Activated CD8-positive, alpha-beta memory T cell treated with anti-CD3 and anti-CD28 coated beads, Interleukin-2, amount 50 U/mL, for 1 hour (primary cell): ENCODE measurements at regions not wholly inside any gene's neighbourhood (a gene's known extent, or its start where the extent isn't known, plus 50 kb on each side); places are given as distances from the start of the nearest gene placed in this dataset.

Experiments used
- DNase-seq: peaks from one replicate; pipeline ENCODE4 v3.0.0-alpha.2; 2020; ENCODE audit errors: extremely low read depth

GRCh38 chr14:38517426-38517825, 261.5 kb upstream of the CLEC14A start:
- DNase-seq = no peak

GRCh38 chr14:38512236-38512635, 256.3 kb upstream of the CLEC14A start:
- no peak for DNase-seq

DNA sequence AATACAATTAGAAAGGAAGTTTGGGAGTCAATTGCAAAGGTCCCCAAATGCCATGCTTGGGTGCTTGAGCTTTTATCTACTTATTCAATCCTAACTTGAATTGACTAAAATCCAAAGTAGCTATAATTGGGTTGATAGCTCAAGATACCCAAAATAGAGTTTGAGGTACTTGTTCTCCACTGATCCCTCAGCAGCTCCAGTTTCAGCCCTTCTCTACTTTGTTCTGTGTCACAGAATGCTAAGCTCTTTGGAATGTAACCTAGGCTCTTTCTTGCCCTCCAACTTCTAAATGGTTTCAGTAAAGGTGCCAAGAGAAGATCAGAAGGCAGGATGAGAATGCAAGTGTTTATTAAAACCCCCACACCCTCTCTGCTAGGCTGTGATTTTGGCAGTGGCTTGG, 251.4 kb upstream of the CLEC14A start:
- DNase-seq = no peak

DNA sequence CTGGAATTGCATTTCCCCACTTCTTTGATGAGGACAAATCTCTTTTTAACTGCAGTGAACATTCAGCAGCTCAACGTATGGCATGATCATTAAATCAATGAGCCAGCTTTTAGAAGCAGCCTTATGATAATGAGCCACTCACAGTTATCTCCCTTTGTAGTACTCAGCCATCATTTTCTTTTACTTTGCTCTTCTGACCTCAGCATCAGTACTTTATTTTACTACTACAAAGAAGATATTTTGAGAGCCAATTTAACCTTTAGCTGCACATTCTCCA, 250.0 kb upstream of the CLEC14A start:
- no peak for DNase-seq

GRCh38 chr14:38505221-38505972, 249.5 kb upstream of the CLEC14A start:
- no peak for DNase-seq

- DNase-seq = no peak
Measured at GRCh38 chr14:38504175-38504574, 248.3 kb upstream of the CLEC14A start.

DNA sequence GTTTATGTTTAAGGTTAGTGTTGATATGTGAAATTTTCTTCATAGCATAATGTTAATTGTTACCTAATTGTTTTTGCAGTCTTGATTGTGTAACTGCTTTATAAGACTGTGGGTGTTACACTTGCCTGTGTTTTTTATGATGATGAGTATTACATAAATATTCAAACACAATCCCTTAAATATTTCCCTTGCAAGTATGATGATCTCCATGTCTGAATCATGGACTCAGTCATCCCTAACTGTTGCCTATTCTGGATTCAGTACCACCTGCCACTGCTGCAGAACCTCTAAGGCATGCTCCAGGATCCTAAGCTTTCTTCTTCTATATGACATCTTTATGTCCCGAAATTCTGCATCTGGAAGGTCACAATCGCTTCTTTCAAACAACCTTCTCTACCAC, 246.3 kb upstream of the CLEC14A start:
- no peak for DNase-seq

DNA sequence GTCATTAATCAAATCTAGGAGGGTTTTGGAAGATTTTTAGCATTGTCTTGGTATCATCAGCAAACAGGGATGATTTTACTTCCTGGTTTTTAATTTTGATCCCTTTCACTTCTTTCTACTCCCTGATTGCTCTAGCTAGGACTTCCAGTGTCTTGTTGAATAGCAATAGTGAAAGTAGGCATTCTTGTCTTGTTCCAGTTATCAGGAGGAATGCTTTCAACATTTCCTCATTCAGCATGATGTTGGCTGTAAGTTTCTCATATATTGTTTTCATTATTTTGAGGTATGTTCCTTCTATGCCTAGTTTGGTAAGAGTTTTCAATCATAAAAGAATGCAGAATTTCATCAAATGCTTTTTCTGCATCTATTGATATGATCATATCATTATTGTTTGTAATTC, 244.2 kb upstream of the CLEC14A start:
- DNase-seq = no peak

- DNase-seq = no peak
Measured at GRCh38 chr14:38496092-38496491, 240.2 kb upstream of the CLEC14A start.

DNA sequence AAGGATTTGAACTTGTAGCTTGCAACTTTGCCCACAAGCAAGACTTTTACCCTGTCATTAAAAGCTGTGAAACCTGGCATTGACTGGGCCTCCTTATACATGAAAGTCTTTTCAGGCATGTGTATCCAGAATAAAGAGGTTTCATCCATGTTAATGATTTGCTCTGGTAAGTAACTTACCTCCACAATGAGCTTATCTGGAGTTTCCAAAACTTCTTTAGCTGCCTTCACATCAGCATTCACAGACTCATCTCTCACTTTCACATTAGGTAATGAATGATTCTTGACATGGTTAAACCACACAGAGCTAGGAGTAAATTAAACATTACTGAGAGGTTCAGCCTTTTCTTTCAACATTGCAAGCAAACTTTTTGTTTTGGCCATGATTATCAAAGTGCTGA, 234.4 kb upstream of the CLEC14A start:
- DNase-seq = no peak

GRCh38 chr14:38485026-38485425, 229.1 kb upstream of the CLEC14A start:
- no peak for DNase-seq

DNA sequence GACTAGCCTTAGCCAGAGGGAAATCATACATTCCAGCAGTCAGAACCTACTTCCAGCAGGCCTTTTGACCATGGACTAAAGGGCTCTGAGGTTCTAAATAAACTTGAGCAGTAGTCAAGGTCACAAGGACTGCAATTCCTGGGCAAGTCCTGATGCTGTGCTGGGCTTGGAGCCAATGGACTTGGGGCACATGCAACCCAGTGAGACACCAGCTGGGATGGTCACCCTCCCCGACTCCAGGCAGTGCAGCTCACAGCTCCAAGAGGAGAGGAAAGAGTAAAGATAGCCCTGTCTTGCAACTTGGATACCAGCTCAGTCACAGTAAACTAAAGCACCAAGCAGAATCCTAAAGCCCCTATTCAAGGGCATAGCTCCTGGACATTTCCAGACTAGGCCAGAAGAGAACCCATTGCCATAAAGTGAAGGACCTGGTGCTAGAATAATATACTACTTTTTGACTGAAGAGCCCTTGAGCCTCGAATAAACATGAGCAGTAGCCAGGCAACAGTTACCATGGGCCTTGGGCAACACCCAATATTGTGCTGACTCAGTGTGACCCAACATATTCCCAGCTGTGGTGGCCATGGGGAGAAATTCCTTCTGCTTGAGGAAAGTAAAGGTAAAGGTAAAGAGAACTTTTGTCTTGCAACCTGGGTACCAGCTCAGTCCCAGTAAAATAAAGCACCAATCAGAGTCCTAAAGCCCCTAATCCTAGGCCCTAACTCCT, 226.2 kb upstream of the CLEC14A start:
- no peak for DNase-seq

DNA sequence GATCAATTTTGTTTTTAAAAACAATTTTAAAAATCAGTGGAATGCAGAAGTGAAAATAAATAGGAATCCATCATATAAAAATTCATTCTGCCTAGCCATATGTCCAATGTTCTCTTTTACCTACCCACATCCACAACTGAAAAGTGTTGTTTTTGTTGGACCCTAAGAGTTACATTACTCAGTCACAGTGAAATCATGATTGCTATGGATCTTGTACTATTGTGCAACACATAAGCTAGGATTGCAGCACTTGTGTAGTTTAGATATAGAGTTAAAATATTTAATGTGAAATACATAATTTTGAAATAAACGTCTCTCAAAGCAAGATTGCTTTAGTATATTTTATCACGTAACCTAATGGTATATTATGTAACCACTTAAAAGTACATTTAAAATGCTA, 213.3 kb upstream of the CLEC14A start:
- DNase-seq = no peak

DNA sequence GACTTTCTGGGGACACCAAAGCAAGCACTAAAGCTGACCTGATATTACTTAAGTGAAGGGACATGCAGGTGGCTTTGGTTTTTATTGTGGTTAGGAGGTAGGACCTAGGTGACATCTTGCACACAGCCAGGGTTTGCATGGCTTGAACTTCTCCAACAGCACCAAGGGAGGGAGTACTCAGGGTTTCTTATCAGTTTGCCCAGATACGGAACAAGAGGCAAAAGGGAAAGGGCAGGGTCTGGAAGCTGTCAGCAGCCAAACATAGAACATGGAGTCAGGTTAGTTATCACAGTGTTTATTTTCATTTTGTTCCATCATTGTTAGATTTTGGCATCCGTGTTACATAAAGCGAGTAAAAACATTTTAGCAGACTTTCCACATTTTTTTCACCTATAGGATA, 186.3 kb upstream of the CLEC14A start:
- DNase-seq = no peak

DNA sequence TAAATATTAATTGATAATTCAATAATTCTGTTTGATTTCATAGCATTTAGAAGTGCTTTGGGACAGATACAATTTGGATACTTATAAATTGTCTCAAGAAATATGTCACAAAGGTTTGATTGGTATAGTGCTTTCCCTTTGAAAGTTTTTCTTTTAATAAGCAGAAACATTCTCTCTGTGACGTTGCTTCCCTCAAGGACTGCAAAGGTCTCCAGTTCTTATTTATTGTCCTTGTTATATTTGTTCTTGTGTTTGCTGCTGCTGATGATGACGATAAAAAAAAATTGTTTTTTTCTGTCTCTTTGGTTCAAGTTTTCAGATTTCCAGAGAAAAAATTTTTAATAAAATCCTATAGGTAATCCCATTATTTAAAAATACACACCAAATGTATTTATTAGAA, 176.3 kb upstream of the CLEC14A start:
- no peak for DNase-seq

DNA sequence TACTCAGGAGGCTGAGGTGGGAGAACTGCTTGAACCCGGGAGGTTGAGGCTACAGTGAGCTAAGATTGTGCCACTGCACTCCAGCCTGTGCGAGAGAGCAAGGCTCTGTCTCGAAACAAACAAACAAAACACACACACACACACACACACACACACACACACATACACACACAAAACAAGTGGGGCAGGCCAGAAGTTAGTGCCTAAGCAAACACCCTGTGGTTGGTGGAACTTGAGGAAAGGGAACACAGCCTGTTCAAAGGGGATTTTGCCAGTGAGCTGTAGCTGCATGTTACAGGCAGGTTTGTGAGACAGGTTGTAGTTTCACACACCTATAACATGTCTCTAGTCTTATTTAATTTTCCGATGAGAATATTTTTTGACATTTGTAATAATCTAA, 175.3 kb upstream of the CLEC14A start:
- no peak for DNase-seq

- no peak for DNase-seq
Measured at GRCh38 chr14:38430522-38430921, 174.6 kb upstream of the CLEC14A start.

DNA sequence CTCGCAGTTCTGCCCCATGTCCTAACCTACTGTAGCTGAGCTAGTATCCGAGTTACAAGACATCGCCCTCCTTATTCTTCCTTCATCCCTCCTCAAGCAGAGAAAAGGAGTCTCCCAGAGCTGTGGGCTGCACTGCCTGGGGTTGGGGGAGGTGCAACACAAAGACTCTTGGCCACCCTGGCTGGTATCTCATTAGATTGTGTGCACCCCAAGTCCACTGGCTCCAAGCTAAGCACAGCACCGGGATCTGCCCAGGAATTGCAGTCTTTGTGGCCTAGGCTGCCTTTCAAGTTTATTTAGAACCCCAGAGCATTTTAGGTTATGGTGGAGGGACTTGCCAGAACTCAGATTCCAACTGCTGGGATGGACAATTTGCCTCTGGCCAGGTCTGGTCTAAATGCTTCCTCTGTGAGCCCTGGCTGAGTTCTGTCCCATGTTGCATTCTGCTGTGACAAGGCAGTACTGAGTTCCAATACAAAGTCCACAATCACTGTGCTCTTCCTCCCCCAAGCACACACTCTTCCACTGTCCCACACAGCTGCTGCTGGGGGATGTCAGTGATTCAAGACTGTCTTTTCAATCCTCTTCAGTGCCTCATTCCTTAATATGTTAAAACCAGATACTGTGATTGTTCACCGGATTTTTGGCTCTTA, 169.6 kb upstream of the CLEC14A start:
- DNase-seq = no peak

DNA sequence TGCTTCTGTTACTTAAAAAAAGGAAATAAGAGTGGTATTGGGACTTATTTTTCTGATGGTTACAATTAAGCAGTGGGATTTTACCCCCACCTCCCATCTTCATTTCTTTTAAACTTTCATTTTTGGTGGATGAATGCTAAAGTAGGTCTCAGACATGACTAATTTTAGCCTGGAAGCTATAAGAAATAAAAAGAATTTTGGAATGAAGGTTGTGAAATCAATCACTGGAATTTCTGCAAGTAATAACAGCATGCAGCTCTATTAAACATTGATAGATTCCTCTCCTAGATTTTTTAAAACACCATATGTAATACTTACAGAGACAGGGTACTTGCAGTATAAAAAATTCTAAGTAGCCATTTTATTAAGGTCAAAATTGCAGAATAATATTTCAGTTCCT, 164.2 kb upstream of the CLEC14A start:
- no peak for DNase-seq

DNA sequence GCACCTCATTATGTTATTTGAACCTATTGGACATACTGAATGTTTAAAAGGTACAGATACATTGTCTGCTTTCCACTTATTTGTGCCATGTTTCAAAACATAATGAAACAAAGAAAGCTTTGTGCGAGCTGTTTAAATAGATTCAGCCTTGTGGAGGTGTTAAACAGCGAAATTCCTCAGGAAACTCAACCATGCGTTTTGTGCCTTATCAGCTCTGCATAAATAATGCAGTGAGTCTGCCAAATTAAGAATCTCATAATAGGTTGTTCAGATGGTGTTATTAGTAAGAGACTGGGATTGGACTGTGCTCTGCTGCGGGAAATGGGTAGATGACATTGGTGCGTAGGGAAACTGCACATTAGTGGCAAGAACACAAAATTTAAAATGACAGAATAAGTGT, 163.7 kb upstream of the CLEC14A start:
- DNase-seq = no peak

DNA sequence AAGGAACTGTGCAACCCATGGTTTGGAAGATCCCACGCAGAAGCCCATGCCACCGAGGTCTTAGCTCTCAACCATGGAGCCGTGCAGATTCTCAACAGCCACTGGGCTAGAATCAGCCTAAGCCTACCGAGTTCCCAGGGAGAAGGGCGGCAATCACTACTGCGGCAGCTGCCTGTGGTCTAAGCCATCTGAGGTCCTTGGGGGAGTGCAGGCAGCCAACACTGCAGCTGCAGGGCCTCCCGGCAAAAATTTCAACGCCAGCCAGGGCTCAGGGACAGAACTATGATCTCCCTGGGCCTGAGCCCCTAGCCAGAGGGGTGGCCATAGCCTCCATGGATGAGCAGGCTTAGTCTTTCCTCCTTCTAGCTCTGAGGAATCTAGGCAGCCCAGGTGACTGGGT, 156.8 kb upstream of the CLEC14A start:
- no peak for DNase-seq

- DNase-seq = no peak
Measured at GRCh38 chr14:38410442-38410841, 154.5 kb upstream of the CLEC14A start.

GRCh38 chr14:38409071-38409705, 153.3 kb upstream of the CLEC14A start:
- DNase-seq = no peak
